22Rv1 (cell line): ENCODE measurements at regions not wholly inside any gene's neighbourhood (a gene's known extent, or its start where the extent isn't known, plus 50 kb on each side); places are given as distances from the start of the nearest gene placed in this dataset.

Source experiments
- H3K27ac ChIP-seq: fragments of 450-650 bp; 2 replicates; pipeline ENCODE4 v1.5.1; 2017
- ZFX ChIP-seq: fragments of 450-650 bp; IDR thresholded peaks from 2 replicates; pipeline ENCODE4 v1.6.1; 2017; ENCODE audit warnings: antibody characterized with exemption, borderline replicate concordance
- TF ChIP-seq, protein P1 (sequence below): fragments of 450-650 bp; IDR thresholded peaks from 2 replicates; pipeline ENCODE4 v1.5.1; 2017; ENCODE audit warnings: mild to moderate bottlenecking

DNA sequence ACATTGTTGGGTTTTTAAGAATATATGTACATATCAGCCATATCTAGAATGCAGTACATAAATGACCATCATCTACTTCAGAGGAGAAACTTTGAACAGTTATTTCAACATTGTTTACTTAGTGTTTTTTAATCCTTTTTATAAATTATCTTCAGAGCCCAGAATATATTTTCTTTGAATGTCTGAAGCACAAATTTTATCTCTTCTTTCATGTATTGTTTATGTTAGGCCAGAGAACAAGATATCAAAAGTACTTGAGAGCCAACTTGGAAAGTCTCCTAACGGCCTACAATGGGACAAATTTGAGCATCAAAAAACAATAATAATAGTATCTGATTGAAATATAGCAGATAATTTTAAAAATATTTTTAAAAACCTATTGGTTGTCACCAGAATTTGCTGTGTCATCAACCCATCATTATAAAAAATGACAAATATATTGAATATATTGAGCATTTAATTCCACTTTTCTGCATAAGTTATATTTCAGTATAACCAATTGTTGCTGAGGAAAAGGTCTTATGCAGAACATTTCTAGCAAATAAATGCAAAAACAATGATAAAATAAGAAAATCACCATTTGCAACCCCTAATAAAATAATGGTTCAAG, 67.5 kb upstream of the CCNG1 start:
- no peak for TF ChIP-seq ZFX
- TF ChIP-seq, protein P1, sequence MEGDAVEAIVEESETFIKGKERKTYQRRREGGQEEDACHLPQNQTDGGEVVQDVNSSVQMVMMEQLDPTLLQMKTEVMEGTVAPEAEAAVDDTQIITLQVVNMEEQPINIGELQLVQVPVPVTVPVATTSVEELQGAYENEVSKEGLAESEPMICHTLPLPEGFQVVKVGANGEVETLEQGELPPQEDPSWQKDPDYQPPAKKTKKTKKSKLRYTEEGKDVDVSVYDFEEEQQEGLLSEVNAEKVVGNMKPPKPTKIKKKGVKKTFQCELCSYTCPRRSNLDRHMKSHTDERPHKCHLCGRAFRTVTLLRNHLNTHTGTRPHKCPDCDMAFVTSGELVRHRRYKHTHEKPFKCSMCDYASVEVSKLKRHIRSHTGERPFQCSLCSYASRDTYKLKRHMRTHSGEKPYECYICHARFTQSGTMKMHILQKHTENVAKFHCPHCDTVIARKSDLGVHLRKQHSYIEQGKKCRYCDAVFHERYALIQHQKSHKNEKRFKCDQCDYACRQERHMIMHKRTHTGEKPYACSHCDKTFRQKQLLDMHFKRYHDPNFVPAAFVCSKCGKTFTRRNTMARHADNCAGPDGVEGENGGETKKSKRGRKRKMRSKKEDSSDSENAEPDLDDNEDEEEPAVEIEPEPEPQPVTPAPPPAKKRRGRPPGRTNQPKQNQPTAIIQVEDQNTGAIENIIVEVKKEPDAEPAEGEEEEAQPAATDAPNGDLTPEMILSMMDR: no peak

DNA sequence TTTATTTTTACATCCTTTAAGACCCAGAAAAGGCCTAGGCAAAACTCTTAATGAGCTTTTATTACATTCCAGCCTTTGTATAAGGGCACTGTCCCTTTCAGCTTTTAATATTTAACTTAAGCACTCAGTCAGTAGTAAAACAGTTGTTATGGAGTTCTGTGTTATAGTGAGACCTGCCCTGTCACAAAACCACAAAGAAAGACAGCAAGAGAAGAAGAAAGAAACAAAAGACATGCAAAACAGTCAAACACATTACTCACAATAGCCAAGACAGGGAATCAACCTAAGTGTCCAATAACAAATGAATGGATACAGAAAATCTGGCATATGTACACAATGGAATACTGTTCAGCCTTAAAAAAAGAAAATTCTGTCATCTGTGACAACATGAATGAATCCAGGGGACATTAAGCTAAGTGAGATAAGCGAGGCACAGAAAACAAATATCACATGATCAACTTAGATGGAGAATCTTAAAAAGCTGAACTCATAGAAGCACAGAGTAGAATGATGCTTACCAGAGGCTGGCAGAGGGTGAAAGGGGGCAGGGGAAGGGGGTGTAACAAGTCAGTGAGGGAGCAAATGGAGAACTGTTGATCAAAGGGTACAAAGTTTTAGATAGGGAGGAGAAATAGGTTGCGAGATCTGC, 63.8 kb upstream of the CCNG1 start:
- TF ChIP-seq ZFX: no peak
- no peak overlapping the region for H3K27ac ChIP-seq

More for the DNA sequence above, 67.5 kb upstream of the CCNG1 start:
- no peak overlapping the region for H3K27ac ChIP-seq

DNA sequence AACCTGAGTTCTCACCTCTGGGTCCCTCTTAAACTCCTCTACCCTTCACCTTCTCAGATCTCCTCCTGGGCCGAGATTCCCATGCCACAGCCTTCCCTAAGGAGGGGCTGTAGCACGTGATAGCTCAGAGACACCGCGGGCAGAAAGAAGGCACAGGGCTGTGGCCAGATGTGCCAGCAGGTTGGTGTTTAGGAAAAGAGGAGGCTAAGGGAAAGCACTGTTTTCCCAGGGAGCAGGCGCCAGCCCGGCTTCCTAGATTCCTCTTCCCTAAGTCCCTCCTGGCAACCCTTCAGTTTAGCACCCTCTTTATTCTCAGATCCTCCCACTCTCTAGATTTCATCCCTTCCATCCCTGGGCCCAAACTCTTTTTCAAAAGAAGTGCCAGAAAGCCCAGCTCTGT, 59.4 kb upstream of the CCNG1 start:
- TF ChIP-seq, protein P1: no peak
- TF ChIP-seq ZFX: no peak
- H3K27ac ChIP-seq: no peak overlapping the region

DNA sequence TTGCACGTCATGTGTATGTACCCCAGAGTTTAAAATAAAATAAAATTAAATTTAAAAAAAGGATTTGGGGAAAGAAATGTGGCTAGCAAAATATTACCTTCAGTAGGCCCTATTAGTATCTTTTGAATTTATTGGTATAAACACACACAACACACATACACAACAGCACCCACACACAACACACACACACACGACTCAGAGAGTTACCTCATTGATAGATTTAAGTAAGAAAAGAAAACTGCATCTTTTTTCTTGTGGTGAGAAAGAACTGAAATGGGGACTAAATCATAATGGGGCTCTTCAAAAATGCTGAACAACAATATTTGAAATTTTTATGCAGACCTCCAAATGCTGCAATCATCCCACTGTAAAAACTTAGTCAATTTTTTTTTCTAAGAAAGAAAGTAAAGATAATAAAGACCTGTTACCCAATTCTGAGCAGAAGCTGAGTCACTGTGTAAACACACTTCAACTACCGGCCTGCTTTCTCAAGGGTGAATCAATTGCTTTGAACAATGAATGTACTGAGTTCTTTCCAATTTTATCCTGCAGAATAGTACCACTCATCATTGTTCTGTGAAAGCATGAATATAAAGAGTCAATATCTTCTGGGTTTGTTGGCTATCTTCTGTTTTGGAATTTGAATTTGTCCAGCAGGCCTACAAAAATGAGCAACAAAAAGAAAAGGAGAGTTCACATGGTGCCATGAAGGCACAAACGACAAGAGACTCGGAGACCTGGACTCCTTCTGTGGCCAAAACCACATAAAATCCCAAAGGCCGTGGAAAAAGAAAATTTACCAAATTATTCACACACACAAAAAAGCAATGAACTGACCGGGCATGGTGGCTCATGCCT, 57.9 kb upstream of the CCNG1 start:
- H3K27ac ChIP-seq: peak overlapping the region; percentile 33
- TF ChIP-seq ZFX: no peak
- TF ChIP-seq, protein P1: no peak

DNA sequence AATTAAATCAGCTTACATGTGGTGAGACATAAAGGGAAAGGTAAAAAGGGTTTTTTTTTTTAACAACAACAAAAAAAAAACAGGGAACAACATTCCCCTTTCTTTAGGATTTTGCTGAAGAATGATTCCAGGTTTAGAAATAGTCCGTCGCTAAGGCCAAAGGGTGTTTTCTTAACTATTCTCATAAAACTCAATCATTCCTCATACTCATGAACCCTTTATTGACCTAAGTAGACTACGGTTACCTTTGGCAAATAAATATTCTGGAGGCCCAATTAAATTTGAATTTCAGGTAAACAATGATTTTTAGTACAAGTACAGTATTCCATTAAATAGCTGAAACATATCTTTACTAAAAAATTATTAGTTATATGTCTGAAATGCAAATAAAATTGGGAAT, 55.6 kb upstream of the CCNG1 start:
- H3K27ac ChIP-seq: no peak overlapping the region

DNA sequence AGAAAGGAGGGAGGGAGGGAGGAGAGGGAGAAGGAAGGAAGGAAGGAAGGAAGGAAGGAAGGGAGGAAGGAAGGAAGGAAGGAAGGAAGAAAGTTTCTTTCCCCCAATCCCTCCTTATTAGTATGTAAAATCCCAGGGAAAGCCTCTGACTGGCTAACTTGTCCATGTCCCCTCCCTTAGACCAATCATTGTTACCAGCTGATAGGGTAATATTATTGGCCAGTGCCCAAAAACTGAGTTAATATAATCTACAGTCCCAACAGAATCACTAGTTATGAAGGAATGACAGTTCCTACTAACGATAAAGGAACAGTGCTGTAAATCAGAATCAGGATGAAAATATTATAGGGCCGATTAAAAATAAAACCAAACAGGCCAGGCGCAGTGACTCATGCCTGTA, 53.6 kb upstream of the CCNG1 start:
- no peak overlapping the region for H3K27ac ChIP-seq
- TF ChIP-seq ZFX: no peak
- TF ChIP-seq, protein P1: no peak

More for the DNA sequence above, 55.6 kb upstream of the CCNG1 start:
- TF ChIP-seq, protein P1: no peak
- no peak for TF ChIP-seq ZFX

DNA sequence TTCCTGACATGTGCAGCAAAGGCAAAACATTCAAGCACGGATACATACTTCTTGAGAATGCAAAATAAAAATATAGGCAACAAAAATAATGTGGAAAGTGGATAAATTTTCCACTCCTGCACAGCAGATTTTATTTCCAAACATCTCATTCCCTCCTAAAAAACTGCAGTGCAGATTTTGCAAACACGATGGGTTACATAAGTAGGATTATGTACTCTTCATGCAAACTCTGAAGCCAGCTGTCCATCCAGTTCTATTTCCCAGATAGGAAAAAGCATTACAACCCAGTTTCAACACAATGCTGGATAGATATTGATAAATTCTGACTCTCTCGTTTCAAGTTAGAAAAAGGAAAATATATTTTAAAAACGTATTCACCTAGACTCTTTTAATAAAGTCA, 52.7 kb upstream of the CCNG1 start:
- H3K27ac ChIP-seq: no peak overlapping the region
- no peak for TF ChIP-seq ZFX
- TF ChIP-seq, protein P1: no peak
